ENCODE measurements at regions not wholly inside any gene's neighbourhood (a gene's known extent, or its start where the extent isn't known, plus 50 kb on each side); places are given as distances from the start of the nearest gene placed in this dataset.

- no peak overlapping the region for H3K4me3 Mint-ChIP-seq (ENCODE audit: low read depth, unreplicated experiment)
- no peak for TF ChIP-seq CTCF (IDR thresholded peaks at IDR 0.05; ENCODE audit: unreplicated experiment)
- no peak for DNase-seq
- H3K27me3 Mint-ChIP-seq (ENCODE audit: unreplicated experiment), result peaks cover 57% of the 10 kb centered on the region
- BruUV-seq (replicated peaks), result no TSS peak
- no peaks in the 10 kb centered on the region for H3K4me1 Mint-ChIP-seq (ENCODE audit: low read depth, unreplicated experiment)
- H3K27ac Mint-ChIP-seq (ENCODE audit: unreplicated experiment), result no peak overlapping the region
- CTCF ChIA-PET, result interaction anchor here (0.6 kb wide), 1 partner anchor 1715 kb away, joined by 3 read pairs; no protein-coding TSS in a partner anchor
- intact Hi-C loops (cut with micrococcal nuclease; ENCODE audit: unreplicated experiment), result no loop called here
- peaks cover 2% of the 10 kb centered on the region for H3K9me3 Mint-ChIP-seq (ENCODE audit: low read depth, unreplicated experiment)
- no peaks in the 10 kb centered on the region for H3K36me3 Mint-ChIP-seq (ENCODE audit: insufficient read depth, unreplicated experiment)
These were observed 132.3 kb upstream of the IRX3 start for GRCh38 chr16:54418903-54419302.

- Mint-ChIP-seq H3K4me1 (ENCODE audit: low read depth, unreplicated experiment) (no peaks in the 10 kb centered on the region), H3K9me3 (ENCODE audit: low read depth, unreplicated experiment) (peaks cover 2% of the 10 kb centered on the region), H3K27ac (ENCODE audit: unreplicated experiment) (no peak overlapping the region), H3K4me3 (ENCODE audit: low read depth, unreplicated experiment) (no peak overlapping the region), H3K36me3 (ENCODE audit: insufficient read depth, unreplicated experiment) (no peaks in the 10 kb centered on the region), H3K27me3 (ENCODE audit: unreplicated experiment) (peaks cover 65% of the 10 kb centered on the region)
- no peak for TF ChIP-seq CTCF (IDR thresholded peaks at IDR 0.05; ENCODE audit: unreplicated experiment)
- CTCF ChIA-PET, result no interaction called here
- intact Hi-C loops (cut with micrococcal nuclease; ENCODE audit: unreplicated experiment), result no loop called here
- no TSS peak for BruUV-seq (replicated peaks)
- DNase-seq, result no peak
These were observed 130.8 kb upstream of the IRX3 start for GRCh38 chr16:54417384-54417783.

GRCh38 chr16:54414671-54415070 lies 128.1 kb upstream of the IRX3 start:
- no peak overlapping the region for H3K27ac Mint-ChIP-seq (ENCODE audit: unreplicated experiment)
- intact Hi-C loops (cut with micrococcal nuclease; ENCODE audit: unreplicated experiment), result no loop called here
- CTCF ChIA-PET, result no interaction called here

GRCh38 chr16:54412777-54413455 lies 126.3 kb upstream of the IRX3 start:
- no peaks in the 10 kb centered on the region for H3K36me3 Mint-ChIP-seq (ENCODE audit: insufficient read depth, unreplicated experiment)
- H3K27ac Mint-ChIP-seq (ENCODE audit: unreplicated experiment), result no peak overlapping the region
- H3K9me3 Mint-ChIP-seq (ENCODE audit: low read depth, unreplicated experiment), result peaks cover 2% of the 10 kb centered on the region
- H3K27me3 Mint-ChIP-seq (ENCODE audit: unreplicated experiment), result peaks cover 63% of the 10 kb centered on the region
- TF ChIP-seq CTCF (IDR thresholded peaks at IDR 0.05; ENCODE audit: unreplicated experiment), result no peak
- BruUV-seq (replicated peaks), result no TSS peak
- no peaks in the 10 kb centered on the region for H3K4me1 Mint-ChIP-seq (ENCODE audit: low read depth, unreplicated experiment)
- H3K4me3 Mint-ChIP-seq (ENCODE audit: low read depth, unreplicated experiment), result no peak overlapping the region
- intact Hi-C loops (cut with micrococcal nuclease; ENCODE audit: unreplicated experiment), result no loop called here
- CTCF ChIA-PET, result no interaction called here
- DNase-seq, result no peak

More at GRCh38 chr16:54414671-54415070, 128.1 kb upstream of the IRX3 start:
- peaks cover 58% of the 10 kb centered on the region for H3K27me3 Mint-ChIP-seq (ENCODE audit: unreplicated experiment)
- no peaks in the 10 kb centered on the region for H3K36me3 Mint-ChIP-seq (ENCODE audit: insufficient read depth, unreplicated experiment)
- H3K4me3 Mint-ChIP-seq (ENCODE audit: low read depth, unreplicated experiment), result no peak overlapping the region
- no peak for TF ChIP-seq CTCF (IDR thresholded peaks at IDR 0.05; ENCODE audit: unreplicated experiment)
- peaks cover 2% of the 10 kb centered on the region for H3K9me3 Mint-ChIP-seq (ENCODE audit: low read depth, unreplicated experiment)
- H3K4me1 Mint-ChIP-seq (ENCODE audit: low read depth, unreplicated experiment), result no peaks in the 10 kb centered on the region
- BruUV-seq (replicated peaks), result no TSS peak
- no peak for DNase-seq
